Adrenal gland (tissue), 5 donors: ENCODE measurements at regions not wholly inside any gene's neighbourhood (a gene's known extent, or its start where the extent isn't known, plus 50 kb on each side); places are given as distances from the start of the nearest gene placed in this dataset.

Experiments
- POLR2A ChIP-seq, 2 donors: fragments of 450-650 bp; IDR thresholded peaks; one replicate each; pipeline ENCODE4 v1.6.1; 2017; ENCODE audit warnings: antibody characterized with exemption in 2 of 2, mild to moderate bottlenecking in 2 of 2, moderate library complexity in 1 of 2
- TF ChIP-seq, protein P1 (sequence below), 6 experiments: fragments of 450-650 bp in 4 of 6; fragments of 200-600 bp in 2 of 6; sonication (generic) in 1 of 6; IDR thresholded peaks; 1 replicate in 5 of 6; 2 replicates in 1 of 6; pipeline versions ENCODE4 v1.5.1 to v1.8.0; 2016 to 2021; ENCODE audit warnings: antibody characterized with exemption in 6 of 6, mild to moderate bottlenecking in 2 of 6, moderate library complexity in 1 of 6
- donor health status: DM: no; HTN: no; CAD: no.

DNA sequence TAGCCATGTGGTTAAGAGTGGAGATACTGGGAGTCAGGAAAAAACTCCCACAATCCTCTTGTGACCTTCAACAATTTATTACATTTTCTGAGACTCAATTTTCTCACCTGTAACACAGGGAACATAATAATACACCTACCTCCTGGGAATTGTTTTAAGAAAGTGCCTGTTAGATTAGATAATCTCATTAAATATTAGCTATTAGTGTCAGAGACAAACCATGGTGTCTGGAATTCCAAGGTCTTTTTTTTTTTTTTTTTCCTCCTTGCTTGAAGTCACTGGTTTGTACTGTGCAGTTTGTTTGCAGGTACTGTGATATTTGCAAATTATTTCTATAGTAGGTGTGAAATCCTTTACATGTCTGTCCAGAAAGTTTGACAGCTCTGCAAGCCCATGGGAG is 806.1 kb downstream of the DNAJB9 start:
- TF ChIP-seq POLR2A (IDR thresholded peaks at IDR 0.05) = no peak
- TF ChIP-seq, protein P1, sequence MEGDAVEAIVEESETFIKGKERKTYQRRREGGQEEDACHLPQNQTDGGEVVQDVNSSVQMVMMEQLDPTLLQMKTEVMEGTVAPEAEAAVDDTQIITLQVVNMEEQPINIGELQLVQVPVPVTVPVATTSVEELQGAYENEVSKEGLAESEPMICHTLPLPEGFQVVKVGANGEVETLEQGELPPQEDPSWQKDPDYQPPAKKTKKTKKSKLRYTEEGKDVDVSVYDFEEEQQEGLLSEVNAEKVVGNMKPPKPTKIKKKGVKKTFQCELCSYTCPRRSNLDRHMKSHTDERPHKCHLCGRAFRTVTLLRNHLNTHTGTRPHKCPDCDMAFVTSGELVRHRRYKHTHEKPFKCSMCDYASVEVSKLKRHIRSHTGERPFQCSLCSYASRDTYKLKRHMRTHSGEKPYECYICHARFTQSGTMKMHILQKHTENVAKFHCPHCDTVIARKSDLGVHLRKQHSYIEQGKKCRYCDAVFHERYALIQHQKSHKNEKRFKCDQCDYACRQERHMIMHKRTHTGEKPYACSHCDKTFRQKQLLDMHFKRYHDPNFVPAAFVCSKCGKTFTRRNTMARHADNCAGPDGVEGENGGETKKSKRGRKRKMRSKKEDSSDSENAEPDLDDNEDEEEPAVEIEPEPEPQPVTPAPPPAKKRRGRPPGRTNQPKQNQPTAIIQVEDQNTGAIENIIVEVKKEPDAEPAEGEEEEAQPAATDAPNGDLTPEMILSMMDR (IDR thresholded peaks at IDR 0.05) = no peak
